C1 segment of cervical spinal cord (tissue), 14 donors: ENCODE measurements at regions not wholly inside any gene's neighbourhood (a gene's known extent, or its start where the extent isn't known, plus 50 kb on each side); places are given as distances from the start of the nearest gene placed in this dataset.
"Not testable (repeated sequence)": the region's sequence is repeated elsewhere in the genome, so short reads cannot be mapped to it uniquely, and the experiment has no call there.

Source experiments
- DNase-seq, 14 donors: peaks; one replicate each; lab custom pipeline; 2025; lab: John Stamatoyannopoulos, UW

DNA sequence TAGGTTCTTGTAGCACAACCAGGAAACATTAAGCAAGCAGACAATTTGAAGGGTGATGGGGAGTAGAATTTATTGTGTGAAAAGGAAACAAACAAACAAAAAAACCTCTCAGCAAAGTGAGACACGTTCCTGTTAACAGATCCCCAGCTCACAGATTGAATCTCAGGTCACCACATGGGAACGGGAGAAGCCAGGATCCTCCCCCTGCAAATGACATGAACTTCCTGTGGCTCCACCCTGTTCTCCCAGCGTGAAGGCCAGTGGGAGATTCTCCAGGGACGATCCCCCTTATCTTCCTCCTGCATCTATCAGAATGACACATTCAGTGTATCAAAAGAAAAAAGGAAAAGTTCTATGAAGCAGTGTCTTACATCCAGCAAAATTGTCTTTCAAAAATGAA lies 1488.1 kb downstream of the OTOL1 start:
- no peak for DNase-seq

DNA sequence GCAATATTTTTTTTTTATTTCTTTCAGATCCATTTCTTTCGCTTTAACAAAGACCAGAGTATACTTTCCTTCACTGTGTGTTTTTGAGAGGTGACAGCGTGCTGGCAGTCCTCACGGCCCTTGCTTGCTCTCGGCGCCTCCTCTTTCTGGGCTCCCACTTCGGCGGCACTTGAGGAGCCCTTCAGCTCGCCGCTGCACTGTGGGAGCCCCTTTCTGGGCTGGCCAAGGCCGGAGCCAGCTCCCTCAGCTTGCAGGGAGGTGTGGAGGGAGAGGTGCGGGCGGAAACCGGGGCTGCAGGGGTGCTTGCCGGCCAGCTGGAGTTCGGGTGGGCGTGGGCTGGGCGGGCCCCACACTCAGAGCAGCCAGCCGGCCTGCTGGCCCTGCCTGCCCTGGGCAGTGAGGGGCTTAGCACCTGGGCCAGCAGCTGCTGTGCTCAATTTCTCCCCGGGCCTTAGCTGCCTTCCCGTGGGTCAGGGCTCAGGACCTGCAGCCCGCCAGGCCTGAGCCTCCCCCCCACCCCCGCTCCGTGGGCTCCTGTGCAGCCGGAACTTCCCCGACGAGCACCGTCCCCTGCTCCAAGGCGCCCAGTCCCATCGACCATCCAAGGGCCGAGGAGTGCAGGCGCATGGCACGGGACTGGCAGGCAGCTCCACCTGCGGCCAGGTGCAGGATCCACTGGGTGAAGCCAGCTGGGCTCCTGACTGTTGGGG lies 1490.6 kb downstream of the OTOL1 start:
- DNase-seq, result not testable (repeated sequence)

DNA sequence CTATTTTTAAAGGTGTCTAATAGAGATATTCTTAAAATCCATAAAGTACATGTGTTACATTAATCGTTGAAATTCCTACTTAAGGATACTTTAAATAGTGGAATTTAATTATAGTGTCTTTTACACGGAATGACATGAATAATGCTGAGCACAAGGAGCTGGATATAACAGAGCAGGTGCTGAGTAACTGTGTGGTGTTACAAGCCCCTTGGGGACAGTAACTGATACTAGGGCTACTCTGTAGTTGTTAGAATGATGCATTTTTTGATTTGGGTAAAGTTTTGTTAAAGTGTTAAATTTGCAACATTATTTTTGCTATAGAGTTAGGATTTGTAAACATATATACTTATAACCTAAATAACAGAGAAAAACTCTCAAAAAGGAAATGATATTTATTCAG lies 1496.1 kb downstream of the OTOL1 start:
- DNase-seq, result no peak

DNA sequence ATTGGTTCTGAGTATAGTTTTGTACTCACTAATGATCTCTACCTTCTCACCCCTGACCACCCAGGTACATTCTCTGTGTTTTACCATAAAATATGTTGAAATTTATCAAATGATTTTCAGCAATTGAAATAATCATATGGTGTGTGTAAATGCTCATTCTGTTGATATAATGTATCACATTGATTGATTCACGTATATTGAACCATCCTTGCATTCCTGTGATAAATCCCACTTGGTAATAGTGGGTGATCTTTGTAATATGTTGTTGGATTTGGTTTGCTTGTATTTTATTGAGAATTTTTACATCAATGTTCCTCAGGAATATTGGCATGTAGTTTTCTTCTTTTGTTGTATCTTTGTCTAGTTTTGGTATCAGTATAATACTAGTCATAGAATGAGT lies 1497.6 kb downstream of the OTOL1 start:
- DNase-seq, result no peak

DNA sequence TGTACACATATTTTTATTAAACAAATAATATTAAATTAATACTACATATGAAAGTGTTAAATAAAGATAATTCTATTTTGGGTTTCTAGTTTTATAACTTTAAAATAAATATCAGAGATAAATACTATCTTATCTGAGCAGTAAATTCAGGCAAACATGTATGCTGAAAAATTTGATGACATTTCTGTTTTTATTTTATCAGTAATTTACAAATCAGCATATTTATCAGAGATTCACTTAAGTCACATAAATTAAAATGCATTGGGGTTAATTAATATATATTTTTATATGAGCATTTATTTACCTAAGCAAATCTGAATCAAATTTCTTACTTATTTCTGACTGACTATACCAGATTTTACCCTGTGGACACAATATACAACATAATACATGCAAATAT lies 1499.8 kb downstream of the OTOL1 start:
- DNase-seq, result no peak

DNA sequence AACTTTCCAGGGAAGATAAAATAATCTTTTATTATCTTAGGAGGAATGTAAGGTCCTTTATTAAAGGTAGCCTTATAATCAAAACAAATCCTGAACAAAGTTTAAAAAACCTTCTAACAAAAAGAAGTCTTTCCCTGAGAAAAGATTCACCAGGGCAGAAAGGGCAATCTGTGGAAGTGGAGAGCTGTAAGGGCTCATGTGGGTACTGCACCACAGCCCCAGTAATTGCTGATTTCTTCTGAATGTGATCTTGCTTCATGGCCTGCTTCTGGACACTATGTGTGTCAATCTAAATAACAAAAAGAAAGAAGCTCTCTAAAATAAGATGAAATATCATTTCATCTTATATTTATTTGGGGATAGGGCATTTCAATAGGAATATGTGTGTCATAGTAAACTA lies 1501.6 kb downstream of the OTOL1 start:
- DNase-seq, result no peak

DNA sequence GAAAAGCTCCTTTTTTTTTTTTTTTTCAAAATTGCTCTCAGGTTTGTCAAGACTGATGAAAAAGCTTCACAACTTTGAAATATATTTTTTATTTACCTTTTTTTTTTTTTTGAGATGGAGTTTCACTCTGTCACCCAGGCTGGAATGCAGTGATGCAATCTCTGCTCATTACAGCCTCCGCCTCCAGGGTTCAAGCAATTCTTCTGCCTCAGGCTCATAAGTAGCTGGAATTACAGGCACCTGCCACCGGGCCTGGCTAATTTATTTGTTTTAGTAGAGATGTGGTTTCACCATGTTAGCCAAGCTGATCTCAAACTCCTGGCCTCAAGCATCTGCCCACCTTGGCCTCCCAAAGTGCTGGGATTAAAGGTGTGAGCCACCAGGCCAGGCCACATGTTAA lies 1515.0 kb downstream of the OTOL1 start:
- DNase-seq, result no peak

DNA sequence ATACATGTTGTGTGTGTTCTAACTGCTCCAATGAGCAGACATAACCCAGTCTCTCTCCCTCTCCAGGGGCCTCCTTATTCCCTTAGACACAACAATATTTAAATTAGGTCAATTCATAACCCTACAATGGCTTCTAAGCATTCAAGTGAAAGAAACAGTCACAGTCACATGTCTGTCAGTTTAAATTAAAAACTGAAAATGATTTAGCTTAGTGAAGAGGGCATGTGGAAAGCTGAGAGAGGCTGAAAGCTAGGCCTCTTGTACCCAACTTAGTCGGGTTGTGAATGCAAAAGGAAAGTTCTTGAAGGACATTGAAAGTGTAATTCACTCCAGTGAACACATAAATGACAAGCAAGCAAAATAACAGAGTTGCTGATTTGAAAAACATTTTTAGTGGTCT lies 1519.6 kb downstream of the OTOL1 start:
- no peak for DNase-seq

DNA sequence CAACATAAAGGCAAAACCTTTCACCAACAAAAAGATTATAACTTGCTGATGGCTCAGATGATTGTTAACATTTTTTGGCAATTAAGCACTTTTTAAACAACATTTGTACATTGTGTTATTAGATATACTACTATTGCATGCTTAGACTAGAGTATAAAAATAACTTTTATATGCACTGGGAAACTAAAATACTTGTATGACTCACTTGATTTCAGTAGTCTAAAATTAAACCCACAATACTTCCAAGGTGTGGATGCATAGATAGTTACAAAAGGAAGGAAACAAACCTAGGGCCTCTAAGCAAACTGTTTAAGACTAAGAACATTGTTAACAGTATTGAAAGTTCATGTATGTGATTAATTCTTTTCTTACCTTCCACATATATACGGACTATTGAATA lies 1521.5 kb downstream of the OTOL1 start:
- no peak for DNase-seq

DNA sequence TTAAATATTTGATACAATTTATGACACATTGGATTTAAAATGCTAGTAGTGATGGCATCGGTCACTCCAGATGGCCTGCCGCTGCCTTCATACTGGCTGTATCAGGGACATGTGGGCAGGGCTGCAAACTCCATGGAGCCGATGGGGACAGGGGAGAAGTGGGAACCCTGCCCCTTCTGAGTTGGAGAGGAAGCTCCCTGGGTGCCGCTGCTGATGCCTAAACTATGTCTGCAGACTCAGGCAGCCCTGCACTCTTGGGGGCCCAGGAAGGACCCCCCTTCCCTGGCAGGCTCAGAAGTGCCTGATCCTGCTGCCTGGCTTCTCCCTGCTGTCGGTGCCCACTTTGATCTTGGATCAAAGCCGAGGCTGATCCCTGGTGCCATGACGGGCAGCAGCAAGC lies 1522.1 kb downstream of the OTOL1 start:
- DNase-seq, result no peak

DNA sequence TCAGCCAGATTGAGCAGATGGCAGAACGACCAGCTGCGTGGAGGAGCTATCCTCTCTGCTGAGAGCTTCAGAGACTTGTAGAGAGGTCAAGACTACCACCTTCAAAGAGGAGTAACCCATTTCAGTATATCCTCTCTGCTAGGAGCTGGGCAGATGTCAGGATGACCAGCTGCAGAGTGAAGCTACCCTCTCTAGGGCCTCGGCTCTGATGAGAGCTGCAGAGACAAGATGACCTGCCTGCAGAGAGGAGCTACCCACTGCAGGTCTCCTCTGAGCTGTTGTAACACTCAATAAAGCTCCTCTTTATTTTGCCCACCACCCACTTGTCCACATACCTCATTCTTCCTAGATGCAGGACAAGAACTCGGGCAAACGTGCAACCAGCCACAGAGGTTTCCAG lies 1522.7 kb downstream of the OTOL1 start:
- no peak for DNase-seq

DNA sequence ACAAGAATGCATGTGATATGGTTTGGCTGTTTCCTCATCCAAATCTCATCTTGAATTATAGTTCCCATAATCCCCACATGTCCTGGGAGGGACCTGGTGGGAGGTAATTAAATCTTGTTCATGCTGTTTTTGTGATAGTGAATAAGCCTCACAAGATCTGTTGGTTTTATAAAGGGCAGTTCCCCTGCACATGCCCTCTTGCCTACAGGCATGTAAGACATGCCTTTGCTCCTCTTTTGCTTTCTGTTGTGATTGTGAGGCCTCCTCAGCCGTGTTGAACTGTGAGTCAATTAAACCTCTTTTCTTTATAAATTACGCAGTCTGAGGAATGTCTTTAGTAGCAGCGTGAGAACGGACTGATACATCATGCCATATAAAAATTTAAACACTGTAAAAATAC lies 1537.0 kb downstream of the OTOL1 start:
- DNase-seq, result no peak

DNA sequence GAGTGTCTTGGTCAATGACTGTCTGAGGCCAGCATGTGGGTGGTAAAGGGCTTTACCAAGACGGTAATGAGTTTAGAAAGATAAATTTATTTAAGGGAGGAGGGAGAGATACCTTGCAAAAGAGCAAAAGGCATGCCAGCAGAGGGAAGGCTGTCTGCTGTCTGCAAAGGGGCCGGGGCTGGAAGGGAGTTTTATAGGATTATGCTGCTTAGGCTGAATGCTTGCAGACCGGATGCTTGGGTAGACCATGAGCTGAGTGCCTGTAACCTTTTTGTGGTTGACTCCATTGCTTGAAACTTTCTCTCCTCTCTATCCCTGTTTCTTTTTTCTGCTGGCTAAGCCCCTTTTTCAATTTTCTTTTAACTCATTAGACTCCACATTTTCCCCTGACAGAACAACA lies 1543.0 kb downstream of the OTOL1 start:
- no peak for DNase-seq

DNA sequence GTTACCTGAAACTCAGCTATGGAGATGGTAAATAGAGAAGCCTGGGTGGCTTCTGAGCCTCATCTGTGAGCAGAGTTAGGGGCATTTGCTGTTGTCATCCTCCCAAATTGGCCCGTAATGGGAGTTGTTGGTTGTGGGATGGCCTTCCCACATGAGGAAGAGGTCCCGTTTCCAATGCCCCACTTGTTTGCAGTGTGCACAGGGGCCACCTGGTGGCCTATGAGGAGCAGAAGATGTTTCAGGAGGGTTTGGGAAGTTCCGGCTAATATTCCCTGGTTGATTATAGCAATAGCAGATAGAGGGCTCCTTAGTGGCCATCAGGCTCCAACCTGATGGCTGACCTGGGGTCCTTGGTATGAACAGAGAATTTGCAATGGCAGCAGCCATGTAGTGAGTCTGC lies 1546.5 kb downstream of the OTOL1 start:
- DNase-seq, result no peak

DNA sequence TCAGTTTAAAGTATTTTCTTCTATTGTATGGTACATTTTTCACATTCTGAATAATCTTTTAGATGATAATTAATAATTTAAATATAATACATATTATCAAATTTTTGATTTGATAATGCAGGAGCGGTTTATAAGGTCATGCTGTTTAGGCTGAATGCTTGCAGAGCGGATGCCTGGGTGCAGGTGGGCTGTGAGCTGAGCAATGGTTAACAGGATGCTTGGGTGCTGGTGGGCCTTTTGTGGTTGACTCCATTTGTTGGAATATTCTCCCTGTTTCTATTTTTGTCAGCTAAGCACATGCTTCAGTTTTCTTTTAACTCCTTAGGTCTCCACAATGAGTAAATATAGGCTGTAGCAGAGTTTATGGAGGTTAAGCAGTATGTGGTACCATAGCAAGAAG lies 1549.3 kb downstream of the OTOL1 start:
- no peak for DNase-seq

DNA sequence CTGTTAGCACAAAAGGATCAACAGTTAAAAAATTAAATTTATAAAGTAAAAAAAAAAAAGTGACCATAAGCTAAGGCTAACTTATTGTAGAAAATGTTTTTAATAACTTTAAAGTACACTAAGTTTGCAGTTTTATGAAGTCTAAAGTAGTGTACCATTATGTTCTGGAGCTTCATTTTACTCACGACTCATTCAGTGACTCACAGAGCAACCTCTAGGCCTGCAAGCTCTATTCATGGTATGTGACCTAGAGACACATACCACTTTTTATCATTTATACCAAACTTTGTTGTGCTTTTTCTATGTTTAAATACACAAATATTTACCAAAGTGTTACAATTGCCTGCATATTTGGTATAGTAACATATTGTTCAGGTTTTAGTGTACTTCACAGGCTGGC lies 1552.3 kb downstream of the OTOL1 start:
- DNase-seq, result no peak

DNA sequence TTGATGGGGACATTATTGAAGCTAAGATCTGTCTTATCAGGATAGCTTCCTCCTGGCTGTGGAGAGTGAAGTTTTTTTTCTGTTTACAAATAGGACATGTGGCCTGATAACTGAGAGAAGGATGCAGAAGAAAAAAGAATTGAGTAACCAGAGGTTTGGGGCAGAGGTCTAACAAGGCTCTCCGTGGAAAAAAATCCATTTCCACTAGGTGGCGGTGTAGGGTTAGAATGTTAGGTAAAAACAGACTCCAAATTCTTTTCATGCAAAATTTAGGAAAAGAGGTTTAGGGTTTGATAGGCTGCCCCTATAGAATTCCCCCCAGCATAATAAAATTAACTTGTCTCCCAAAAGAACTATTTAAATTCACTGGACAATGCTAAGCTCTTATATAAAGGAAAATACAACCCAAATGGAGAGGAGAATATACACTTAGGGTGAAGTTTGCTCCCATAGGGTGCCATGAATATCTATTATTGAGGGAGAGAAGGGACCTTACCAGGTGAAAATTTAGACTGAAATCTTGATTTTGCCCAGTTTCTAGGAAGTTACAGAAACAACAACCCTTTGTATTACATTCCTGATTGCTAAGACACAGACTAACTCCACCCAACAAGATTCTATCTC lies 1560.4 kb downstream of the OTOL1 start:
- no peak for DNase-seq

DNA sequence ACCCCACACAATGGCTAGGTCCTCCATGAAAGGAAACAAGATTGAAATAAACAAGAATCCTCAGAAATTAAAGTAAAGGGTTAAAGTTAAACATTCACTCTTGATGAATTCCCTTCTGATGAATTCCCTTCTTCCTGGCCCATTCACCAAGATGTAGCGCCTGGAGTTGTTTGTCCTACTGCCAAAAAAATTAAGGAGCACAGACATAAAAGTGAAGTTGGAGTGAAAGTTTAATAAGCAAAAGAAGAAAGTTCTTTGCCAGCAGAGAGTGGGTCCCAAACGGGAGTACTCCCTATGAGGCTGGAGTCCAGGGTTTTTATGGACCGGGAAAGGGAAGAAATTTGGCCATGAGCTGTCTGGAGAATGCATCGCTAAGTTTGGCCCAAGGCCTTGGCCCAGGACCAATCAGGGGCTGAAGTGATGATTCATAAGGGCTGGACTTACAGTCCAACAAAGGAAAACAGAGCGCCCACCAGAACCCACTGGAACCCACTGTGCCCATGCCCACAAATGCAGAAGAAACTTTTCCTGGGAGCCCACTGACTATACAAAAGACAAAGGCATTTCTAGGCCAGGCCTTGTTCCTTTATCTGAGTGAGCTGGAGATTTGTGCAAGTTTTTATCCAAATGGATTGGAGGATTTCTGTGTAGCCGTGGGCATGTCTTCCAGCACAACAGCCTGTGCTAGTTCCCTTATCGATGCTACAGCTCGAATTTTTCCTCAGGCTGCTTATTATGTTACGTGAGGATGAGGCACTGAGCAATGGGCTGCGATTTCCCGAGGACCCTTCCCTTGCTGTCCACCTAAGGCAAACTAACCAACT lies 1561.6 kb downstream of the OTOL1 start:
- peak in 1 of 14 donors; percentile 1 for DNase-seq

DNA sequence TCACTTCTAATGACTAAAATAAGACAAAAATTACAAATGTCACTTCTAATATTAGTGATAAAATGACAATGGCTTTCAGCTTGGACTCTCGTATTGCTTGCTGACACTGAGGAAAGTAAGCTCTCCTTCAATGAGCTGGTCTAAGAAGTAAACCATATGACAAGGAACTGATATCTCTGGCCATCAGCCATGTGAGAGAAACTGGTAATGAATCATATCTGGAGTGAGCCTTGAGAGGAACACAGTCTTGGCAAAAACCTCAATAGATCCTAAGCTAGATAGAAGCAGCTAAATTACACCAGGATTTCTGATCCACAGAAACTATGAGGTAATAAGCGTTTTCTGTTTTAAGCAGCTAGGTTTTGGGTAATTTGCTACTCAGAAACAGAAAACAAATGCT lies 1575.1 kb downstream of the OTOL1 start:
- no peak for DNase-seq
